ENCODE measurements at regions not wholly inside any gene's neighbourhood (a gene's known extent, or its start where the extent isn't known, plus 50 kb on each side); places are given as distances from the start of the nearest gene placed in this dataset.

DNA sequence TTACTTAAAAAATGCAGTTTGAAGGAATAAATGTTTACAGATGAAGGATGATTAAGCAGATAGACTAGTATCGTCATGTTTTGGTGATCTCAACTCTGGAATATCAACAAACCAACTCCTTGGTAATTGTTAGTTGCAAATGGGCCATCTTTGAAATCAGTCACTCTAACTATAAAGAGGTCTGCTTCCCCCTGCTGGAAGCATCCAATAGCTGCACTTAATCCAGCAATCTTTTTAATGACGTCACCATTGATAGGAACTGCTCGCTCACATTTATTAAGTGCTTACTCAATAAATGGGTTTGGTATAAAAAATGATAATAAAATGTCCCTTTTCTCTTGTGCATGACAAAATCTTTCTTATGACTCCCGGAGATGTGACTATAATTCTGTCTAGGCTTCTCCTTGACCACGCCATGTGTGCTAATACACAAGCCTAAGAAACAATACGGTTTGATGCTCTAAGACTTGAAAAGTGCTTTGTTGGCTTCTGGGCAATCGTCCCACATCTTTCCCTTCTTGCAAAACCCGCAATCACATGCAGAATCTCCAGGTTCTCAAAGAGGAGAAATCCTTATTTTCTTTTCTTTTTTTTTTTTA lies 227.6 kb upstream of the POU1F1 start (continued):
- TF ChIP-seq, protein P1, sequence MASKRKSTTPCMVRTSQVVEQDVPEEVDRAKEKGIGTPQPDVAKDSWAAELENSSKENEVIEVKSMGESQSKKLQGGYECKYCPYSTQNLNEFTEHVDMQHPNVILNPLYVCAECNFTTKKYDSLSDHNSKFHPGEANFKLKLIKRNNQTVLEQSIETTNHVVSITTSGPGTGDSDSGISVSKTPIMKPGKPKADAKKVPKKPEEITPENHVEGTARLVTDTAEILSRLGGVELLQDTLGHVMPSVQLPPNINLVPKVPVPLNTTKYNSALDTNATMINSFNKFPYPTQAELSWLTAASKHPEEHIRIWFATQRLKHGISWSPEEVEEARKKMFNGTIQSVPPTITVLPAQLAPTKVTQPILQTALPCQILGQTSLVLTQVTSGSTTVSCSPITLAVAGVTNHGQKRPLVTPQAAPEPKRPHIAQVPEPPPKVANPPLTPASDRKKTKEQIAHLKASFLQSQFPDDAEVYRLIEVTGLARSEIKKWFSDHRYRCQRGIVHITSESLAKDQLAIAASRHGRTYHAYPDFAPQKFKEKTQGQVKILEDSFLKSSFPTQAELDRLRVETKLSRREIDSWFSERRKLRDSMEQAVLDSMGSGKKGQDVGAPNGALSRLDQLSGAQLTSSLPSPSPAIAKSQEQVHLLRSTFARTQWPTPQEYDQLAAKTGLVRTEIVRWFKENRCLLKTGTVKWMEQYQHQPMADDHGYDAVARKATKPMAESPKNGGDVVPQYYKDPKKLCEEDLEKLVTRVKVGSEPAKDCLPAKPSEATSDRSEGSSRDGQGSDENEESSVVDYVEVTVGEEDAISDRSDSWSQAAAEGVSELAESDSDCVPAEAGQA (IDR thresholded peaks at IDR 0.05; ENCODE audit: low read depth) = no peak
- TF ChIP-seq, protein P1 (CRISPR knock-in tag; IDR thresholded peaks at IDR 0.05; ENCODE audit: borderline replicate concordance) = no peak
- TF ChIP-seq ZNF562 (CRISPR knock-in tag; IDR thresholded peaks at IDR 0.05; ENCODE audit: borderline replicate concordance) (no peak), RAD21 (CRISPR knock-in tag; IDR thresholded peaks at IDR 0.05) (peak; percentile 25; the same call in 1 of the 2 replicates), FLYWCH1 (CRISPR knock-in tag; IDR thresholded peaks at IDR 0.05) (no peak), RARG (CRISPR knock-in tag; IDR thresholded peaks at IDR 0.05; ENCODE audit: low read depth) (no peak), SMC3 (IDR thresholded peaks at IDR 0.05; ENCODE audit: low read length) (peak; percentile 17; the same call in 1 of the 2 replicates), ZNF143 (CRISPR knock-in tag; IDR thresholded peaks at IDR 0.05) (no peak), BRCA1 (CRISPR knock-in tag; IDR thresholded peaks at IDR 0.05) (no peak), ZNF205 (CRISPR knock-in tag; IDR thresholded peaks at IDR 0.05) (no peak), ZBTB38 (CRISPR knock-in tag; IDR thresholded peaks at IDR 0.05) (no peak), ZNF160 (CRISPR knock-in tag; IDR thresholded peaks at IDR 0.05) (no peak), HDAC6 (IDR thresholded peaks at IDR 0.05; ENCODE audit: low read depth, low read length) (no peak)
- TF ChIP-seq, protein P2, sequence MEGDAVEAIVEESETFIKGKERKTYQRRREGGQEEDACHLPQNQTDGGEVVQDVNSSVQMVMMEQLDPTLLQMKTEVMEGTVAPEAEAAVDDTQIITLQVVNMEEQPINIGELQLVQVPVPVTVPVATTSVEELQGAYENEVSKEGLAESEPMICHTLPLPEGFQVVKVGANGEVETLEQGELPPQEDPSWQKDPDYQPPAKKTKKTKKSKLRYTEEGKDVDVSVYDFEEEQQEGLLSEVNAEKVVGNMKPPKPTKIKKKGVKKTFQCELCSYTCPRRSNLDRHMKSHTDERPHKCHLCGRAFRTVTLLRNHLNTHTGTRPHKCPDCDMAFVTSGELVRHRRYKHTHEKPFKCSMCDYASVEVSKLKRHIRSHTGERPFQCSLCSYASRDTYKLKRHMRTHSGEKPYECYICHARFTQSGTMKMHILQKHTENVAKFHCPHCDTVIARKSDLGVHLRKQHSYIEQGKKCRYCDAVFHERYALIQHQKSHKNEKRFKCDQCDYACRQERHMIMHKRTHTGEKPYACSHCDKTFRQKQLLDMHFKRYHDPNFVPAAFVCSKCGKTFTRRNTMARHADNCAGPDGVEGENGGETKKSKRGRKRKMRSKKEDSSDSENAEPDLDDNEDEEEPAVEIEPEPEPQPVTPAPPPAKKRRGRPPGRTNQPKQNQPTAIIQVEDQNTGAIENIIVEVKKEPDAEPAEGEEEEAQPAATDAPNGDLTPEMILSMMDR (CRISPR knock-in tag; IDR thresholded peaks at IDR 0.05) = peak; percentile 62
- TF ChIP-seq, protein P3, sequence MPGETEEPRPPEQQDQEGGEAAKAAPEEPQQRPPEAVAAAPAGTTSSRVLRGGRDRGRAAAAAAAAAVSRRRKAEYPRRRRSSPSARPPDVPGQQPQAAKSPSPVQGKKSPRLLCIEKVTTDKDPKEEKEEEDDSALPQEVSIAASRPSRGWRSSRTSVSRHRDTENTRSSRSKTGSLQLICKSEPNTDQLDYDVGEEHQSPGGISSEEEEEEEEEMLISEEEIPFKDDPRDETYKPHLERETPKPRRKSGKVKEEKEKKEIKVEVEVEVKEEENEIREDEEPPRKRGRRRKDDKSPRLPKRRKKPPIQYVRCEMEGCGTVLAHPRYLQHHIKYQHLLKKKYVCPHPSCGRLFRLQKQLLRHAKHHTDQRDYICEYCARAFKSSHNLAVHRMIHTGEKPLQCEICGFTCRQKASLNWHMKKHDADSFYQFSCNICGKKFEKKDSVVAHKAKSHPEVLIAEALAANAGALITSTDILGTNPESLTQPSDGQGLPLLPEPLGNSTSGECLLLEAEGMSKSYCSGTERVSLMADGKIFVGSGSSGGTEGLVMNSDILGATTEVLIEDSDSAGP (CRISPR knock-in tag; IDR thresholded peaks at IDR 0.05; ENCODE audit: borderline replicate concordance) = no peak
- TF ChIP-seq, protein P4, sequence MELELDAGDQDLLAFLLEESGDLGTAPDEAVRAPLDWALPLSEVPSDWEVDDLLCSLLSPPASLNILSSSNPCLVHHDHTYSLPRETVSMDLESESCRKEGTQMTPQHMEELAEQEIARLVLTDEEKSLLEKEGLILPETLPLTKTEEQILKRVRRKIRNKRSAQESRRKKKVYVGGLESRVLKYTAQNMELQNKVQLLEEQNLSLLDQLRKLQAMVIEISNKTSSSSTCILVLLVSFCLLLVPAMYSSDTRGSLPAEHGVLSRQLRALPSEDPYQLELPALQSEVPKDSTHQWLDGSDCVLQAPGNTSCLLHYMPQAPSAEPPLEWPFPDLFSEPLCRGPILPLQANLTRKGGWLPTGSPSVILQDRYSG (CRISPR knock-in tag; IDR thresholded peaks at IDR 0.05) = no peak

Data from HepG2 (cell line).